GM23338 (cell line): ENCODE measurements at regions not wholly inside any gene's neighbourhood (a gene's known extent, or its start where the extent isn't known, plus 50 kb on each side); places are given as distances from the start of the nearest gene placed in this dataset.

ENCODE experiments used
- ATAC-seq: fragments of 200-7000 bp; cut with Tn5 transposase; 3 replicates; pipeline ENCODE4 v1.9.1; 2020
- DNase-seq: peaks from one replicate; pipeline ENCODE4 v3.0.0-alpha.2; 2015; ENCODE audit warnings: low spot score
- H2AFZ ChIP-seq: fragments of 200-600 bp; sonication (generic); 2 replicates; pipeline ENCODE4 v1.8.0; 2016; ENCODE audit warnings: antibody characterized with exemption, mild to moderate bottlenecking, moderate library complexity
- H3F3A ChIP-seq: fragments of 200-600 bp; sonication (generic); replicated peaks from 2 replicates; pipeline ENCODE4 v1.8.0; 2017; ENCODE audit warnings: antibody characterized with exemption, mixed run types, low read depth
- H3K27ac ChIP-seq: fragments of 200-600 bp; sonication (generic); 2 replicates; pipeline ENCODE4 v1.6.1; 2016; ENCODE audit warnings: low read depth
- H3K27me3 ChIP-seq: fragments of 200-600 bp; sonication (generic); 2 replicates; pipeline ENCODE4 v1.8.0; 2016; ENCODE audit warnings: mild to moderate bottlenecking, mixed run types, moderate library complexity; ENCODE audit not compliant: insufficient read depth
- H3K36me3 ChIP-seq: fragments of 200-600 bp; sonication (generic); 2 replicates; pipeline ENCODE4 v1.8.0; 2016; ENCODE audit warnings: mild to moderate bottlenecking; ENCODE audit not compliant: insufficient read depth
- H3K4me1 ChIP-seq: fragments of 200-600 bp; sonication (generic); 2 replicates; pipeline ENCODE4 v1.8.0; 2016; ENCODE audit warnings: mild to moderate bottlenecking, moderate library complexity; ENCODE audit not compliant: insufficient read depth
- H3K4me2 ChIP-seq: fragments of 200-600 bp; sonication (generic); 2 replicates; pipeline ENCODE4 v1.7.1; 2017; ENCODE audit warnings: mixed run types
- H3K4me3 ChIP-seq: fragments of 200-600 bp; sonication (generic); 2 replicates; pipeline ENCODE4 v1.6.1; 2016; ENCODE audit warnings: mixed run types
- H3K79me2 ChIP-seq: fragments of 200-600 bp; sonication (generic); replicated peaks from 2 replicates; pipeline ENCODE4 v1.8.0; 2017; ENCODE audit warnings: mild to moderate bottlenecking; ENCODE audit not compliant: insufficient read depth
- H3K9me2 ChIP-seq: fragments of 200-600 bp; sonication (generic); 2 replicates; pipeline ENCODE4 v1.8.0; 2017; ENCODE audit not compliant: insufficient read depth
- H4K20me1 ChIP-seq: fragments of 200-600 bp; sonication (generic); replicated peaks from 2 replicates; pipeline ENCODE4 v1.8.0; 2017; ENCODE audit warnings: mild to moderate bottlenecking; ENCODE audit not compliant: insufficient read depth
- H3K27ac Mint-ChIP-seq: 2 replicates; pipeline ENCODE4 v1.8.0; 2020; ENCODE audit warnings: inconsistent platforms, mild to moderate bottlenecking, moderate library complexity, mixed read lengths
- H3K27me3 Mint-ChIP-seq: 3 replicates; pipeline ENCODE4 v1.8.0; 2022; ENCODE audit warnings: low read depth, mild to moderate bottlenecking, moderate library complexity, mixed read lengths, inconsistent platforms; ENCODE audit not compliant: insufficient read depth, poor library complexity
- H3K36me3 Mint-ChIP-seq: 3 replicates; pipeline ENCODE4 v1.8.0; 2021; ENCODE audit warnings: low read depth, mild to moderate bottlenecking, inconsistent platforms, moderate library complexity, mixed read lengths
- H3K4me1 Mint-ChIP-seq: 3 replicates; pipeline ENCODE4 v1.8.0; 2020; ENCODE audit warnings: mild to moderate bottlenecking, inconsistent platforms, mixed read lengths
- H3K4me3 Mint-ChIP-seq: 3 replicates; pipeline ENCODE4 v1.8.0; 2021; ENCODE audit warnings: moderate library complexity, mild to moderate bottlenecking, inconsistent platforms, mixed read lengths
- H3K9me3 Mint-ChIP-seq: 3 replicates; pipeline ENCODE4 v1.8.0; 2020; ENCODE audit warnings: moderate library complexity, mild to moderate bottlenecking, inconsistent platforms, mixed read lengths
- CREB1 ChIP-seq: fragments of 250-450 bp; sonication (Bioruptor Pico); IDR thresholded peaks from 2 replicates; pipeline ENCODE4 v1.5.0; 2020; ENCODE audit warnings: low read depth, mild to moderate bottlenecking, moderate library complexity
- ETS1 ChIP-seq: IDR thresholded peaks from 2 replicates; pipeline ENCODE4 v1.6.1; 2016; ENCODE audit warnings: antibody characterized with exemption
- EZH2 ChIP-seq: fragments of 200-600 bp; sonication (generic); IDR thresholded peaks from one replicate; pipeline ENCODE4 v1.8.0; 2017; ENCODE audit warnings: antibody characterized with exemption, mild to moderate bottlenecking, low read depth; ENCODE audit not compliant: unreplicated experiment
- EZH2phosphoT487 ChIP-seq: fragments of 200-600 bp; sonication (generic); IDR thresholded peaks from one replicate; pipeline ENCODE4 v1.8.1; 2018; ENCODE audit warnings: antibody characterized with exemption; ENCODE audit not compliant: unreplicated experiment
- JUNB ChIP-seq: IDR thresholded peaks from one replicate; pipeline ENCODE4 v1.6.1; 2016; ENCODE audit warnings: antibody characterized with exemption; ENCODE audit not compliant: unreplicated experiment
- NANOG ChIP-seq: IDR thresholded peaks from 2 replicates; pipeline ENCODE4 v1.6.1; 2016; ENCODE audit warnings: antibody characterized with exemption, borderline replicate concordance
- REST ChIP-seq: IDR thresholded peaks from one replicate; pipeline ENCODE4 v1.6.1; 2018; ENCODE audit warnings: antibody characterized with exemption; ENCODE audit not compliant: unreplicated experiment
- TF ChIP-seq, protein P1 (sequence below), 2 experiments: fragments of 200-600 bp in 1 of 2; sonication (generic) in 1 of 2; conservative IDR thresholded peaks; 2 replicates each; pipeline versions ENCODE4 v1.5.1 to v1.6.1; 2016 to 2017; ENCODE audit warnings: antibody characterized with exemption in 2 of 2, low read depth in 2 of 2, mild to moderate bottlenecking in 2 of 2, moderate library complexity in 1 of 2
- TF ChIP-seq, protein P2 (sequence below): fragments of 250-450 bp; sonication (Bioruptor Pico); IDR thresholded peaks from 2 replicates; pipeline ENCODE4 v1.5.0; 2020; ENCODE audit warnings: mild to moderate bottlenecking, moderate library complexity

- Histone ChIP-seq H3K79me2 (no peaks in the 10 kb centered on the region), H3K9me2 (no peaks in the 10 kb centered on the region), H2AFZ (no peak overlapping the region), H3K27me3 (no peaks in the 10 kb centered on the region), H4K20me1 (no peaks in the 10 kb centered on the region), H3K4me2 (no peak overlapping the region), H3K4me1 (no peaks in the 10 kb centered on the region), H3F3A (no peaks in the 10 kb centered on the region), H3K27ac (no peak overlapping the region), H3K36me3 (no peaks in the 10 kb centered on the region), H3K4me3 (no peak overlapping the region)
- TF ChIP-seq JUNB (no peak), REST (no peak), CREB1 (CRISPR knock-in tag) (no peak), ETS1 (no peak), EZH2phosphoT487 (no peak)
- TF ChIP-seq, protein P1, sequence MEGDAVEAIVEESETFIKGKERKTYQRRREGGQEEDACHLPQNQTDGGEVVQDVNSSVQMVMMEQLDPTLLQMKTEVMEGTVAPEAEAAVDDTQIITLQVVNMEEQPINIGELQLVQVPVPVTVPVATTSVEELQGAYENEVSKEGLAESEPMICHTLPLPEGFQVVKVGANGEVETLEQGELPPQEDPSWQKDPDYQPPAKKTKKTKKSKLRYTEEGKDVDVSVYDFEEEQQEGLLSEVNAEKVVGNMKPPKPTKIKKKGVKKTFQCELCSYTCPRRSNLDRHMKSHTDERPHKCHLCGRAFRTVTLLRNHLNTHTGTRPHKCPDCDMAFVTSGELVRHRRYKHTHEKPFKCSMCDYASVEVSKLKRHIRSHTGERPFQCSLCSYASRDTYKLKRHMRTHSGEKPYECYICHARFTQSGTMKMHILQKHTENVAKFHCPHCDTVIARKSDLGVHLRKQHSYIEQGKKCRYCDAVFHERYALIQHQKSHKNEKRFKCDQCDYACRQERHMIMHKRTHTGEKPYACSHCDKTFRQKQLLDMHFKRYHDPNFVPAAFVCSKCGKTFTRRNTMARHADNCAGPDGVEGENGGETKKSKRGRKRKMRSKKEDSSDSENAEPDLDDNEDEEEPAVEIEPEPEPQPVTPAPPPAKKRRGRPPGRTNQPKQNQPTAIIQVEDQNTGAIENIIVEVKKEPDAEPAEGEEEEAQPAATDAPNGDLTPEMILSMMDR (conservative IDR thresholded peaks at IDR 0.05; ENCODE audit: low read depth in 2 of 2): no peak
- DNase-seq: no peak
- no peak overlapping the region for H3K4me3 Mint-ChIP-seq
- H3K4me1 Mint-ChIP-seq: no peaks in the 10 kb centered on the region
- H3K27ac Mint-ChIP-seq: no peak overlapping the region
- no peaks in the 10 kb centered on the region for H3K27me3 Mint-ChIP-seq
- H3K9me3 Mint-ChIP-seq: no peaks in the 10 kb centered on the region; the same call in 2 of the 3 replicates
- ATAC-seq: no peak
- H3K36me3 Mint-ChIP-seq: no peaks in the 10 kb centered on the region
Observed at GRCh38 chr6:86215323-86215722, 572.6 kb upstream of the SYNCRIP start.

DNA sequence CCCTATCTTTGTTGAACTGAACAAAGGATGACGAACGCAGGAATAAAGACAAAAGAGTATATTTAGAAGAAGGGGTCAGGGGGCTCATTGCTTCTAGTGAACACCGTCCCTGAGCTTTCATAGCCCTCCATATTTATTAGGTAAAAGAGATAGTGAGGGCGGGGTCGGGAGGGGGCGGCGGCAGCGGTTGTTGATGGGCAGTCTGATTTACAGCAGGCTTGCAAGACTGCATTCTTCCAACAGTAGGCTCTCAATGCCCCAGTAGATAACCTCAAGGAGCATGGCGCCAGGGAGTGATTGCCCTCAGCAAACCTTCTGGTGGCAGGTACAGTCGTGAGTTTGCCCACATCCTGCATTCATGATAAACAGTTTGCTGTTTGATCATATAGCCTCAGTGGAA lies 563.3 kb upstream of the SYNCRIP start:
- Mint-ChIP-seq H3K27me3 (no peaks in the 10 kb centered on the region), H3K36me3 (peaks cover 11% of the 10 kb centered on the region), H3K9me3 (peaks cover 12% of the 10 kb centered on the region; the same call in 2 of the 3 replicates), H3K27ac (no peak overlapping the region), H3K4me3 (no peak overlapping the region), H3K4me1 (peaks cover 8% of the 10 kb centered on the region; the same call in 2 of the 3 replicates)
- H3K4me3 ChIP-seq: no peak overlapping the region
- peaks cover 12% of the 10 kb centered on the region; the same call in 1 of the 2 replicates for H3K9me2 ChIP-seq
- no peaks in the 10 kb centered on the region for H3K36me3 ChIP-seq
- H2AFZ ChIP-seq: no peak overlapping the region
- no peak overlapping the region for H3K27ac ChIP-seq
- no peak overlapping the region for H3K4me2 ChIP-seq
- H3F3A ChIP-seq: no peaks in the 10 kb centered on the region
- DNase-seq: no peak
- H3K79me2 ChIP-seq: no peaks in the 10 kb centered on the region
- no peak for ATAC-seq
- H3K27me3 ChIP-seq: no peaks in the 10 kb centered on the region
- peaks cover 13% of the 10 kb centered on the region for H3K4me1 ChIP-seq
- no peaks in the 10 kb centered on the region for H4K20me1 ChIP-seq
- no peak for TF ChIP-seq EZH2
- TF ChIP-seq NANOG: no peak
- no peak for TF ChIP-seq EZH2phosphoT487
- TF ChIP-seq, protein P2, sequence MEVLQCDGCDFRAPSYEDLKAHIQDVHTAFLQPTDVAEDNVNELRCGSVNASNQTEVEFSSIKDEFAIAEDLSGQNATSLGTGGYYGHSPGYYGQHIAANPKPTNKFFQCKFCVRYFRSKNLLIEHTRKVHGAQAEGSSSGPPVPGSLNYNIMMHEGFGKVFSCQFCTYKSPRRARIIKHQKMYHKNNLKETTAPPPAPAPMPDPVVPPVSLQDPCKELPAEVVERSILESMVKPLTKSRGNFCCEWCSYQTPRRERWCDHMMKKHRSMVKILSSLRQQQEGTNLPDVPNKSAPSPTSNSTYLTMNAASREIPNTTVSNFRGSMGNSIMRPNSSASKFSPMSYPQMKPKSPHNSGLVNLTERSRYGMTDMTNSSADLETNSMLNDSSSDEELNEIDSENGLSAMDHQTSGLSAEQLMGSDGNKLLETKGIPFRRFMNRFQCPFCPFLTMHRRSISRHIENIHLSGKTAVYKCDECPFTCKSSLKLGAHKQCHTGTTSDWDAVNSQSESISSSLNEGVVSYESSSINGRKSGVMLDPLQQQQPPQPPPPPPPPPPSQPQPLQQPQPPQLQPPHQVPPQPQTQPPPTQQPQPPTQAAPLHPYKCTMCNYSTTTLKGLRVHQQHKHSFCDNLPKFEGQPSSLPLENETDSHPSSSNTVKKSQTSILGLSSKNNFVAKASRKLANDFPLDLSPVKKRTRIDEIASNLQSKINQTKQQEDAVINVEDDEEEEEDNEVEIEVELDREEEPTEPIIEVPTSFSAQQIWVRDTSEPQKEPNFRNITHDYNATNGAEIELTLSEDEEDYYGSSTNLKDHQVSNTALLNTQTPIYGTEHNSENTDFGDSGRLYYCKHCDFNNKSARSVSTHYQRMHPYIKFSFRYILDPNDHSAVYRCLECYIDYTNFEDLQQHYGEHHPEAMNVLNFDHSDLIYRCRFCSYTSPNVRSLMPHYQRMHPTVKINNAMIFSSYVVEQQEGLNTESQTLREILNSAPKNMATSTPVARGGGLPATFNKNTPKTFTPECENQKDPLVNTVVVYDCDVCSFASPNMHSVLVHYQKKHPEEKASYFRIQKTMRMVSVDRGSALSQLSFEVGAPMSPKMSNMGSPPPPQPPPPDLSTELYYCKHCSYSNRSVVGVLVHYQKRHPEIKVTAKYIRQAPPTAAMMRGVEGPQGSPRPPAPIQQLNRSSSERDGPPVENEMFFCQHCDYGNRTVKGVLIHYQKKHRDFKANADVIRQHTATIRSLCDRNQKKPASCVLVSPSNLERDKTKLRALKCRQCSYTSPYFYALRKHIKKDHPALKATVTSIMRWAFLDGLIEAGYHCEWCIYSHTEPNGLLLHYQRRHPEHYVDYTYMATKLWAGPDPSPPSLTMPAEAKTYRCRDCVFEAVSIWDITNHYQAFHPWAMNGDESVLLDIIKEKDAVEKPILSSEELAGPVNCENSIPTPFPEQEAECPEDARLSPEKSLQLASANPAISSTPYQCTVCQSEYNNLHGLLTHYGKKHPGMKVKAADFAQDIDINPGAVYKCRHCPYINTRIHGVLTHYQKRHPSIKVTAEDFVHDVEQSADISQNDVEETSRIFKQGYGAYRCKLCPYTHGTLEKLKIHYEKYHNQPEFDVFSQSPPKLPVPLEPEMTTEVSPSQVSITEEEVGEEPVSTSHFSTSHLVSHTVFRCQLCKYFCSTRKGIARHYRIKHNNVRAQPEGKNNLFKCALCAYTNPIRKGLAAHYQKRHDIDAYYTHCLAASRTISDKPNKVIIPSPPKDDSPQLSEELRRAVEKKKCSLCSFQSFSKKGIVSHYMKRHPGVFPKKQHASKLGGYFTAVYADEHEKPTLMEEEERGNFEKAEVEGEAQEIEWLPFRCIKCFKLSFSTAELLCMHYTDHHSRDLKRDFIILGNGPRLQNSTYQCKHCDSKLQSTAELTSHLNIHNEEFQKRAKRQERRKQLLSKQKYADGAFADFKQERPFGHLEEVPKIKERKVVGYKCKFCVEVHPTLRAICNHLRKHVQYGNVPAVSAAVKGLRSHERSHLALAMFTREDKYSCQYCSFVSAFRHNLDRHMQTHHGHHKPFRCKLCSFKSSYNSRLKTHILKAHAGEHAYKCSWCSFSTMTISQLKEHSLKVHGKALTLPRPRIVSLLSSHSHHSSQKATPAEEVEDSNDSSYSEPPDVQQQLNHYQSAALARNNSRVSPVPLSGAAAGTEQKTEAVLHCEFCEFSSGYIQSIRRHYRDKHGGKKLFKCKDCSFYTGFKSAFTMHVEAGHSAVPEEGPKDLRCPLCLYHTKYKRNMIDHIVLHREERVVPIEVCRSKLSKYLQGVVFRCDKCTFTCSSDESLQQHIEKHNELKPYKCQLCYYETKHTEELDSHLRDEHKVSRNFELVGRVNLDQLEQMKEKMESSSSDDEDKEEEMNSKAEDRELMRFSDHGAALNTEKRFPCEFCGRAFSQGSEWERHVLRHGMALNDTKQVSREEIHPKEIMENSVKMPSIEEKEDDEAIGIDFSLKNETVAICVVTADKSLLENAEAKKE: no peak
